ENCODE measurements at regions not wholly inside any gene's neighbourhood (a gene's known extent, or its start where the extent isn't known, plus 50 kb on each side); places are given as distances from the start of the nearest gene placed in this dataset.

GRCh38 chr18:24593401-24593800, 133.0 kb downstream of the HRH4 start:
- Mint-ChIP-seq H3K9me3 (peaks cover 6 to 13% of the 10 kb centered on the region in 2 experiments; a peak in 4 of 5 replicates), H3K4me3 (no peak overlapping the region), H3K36me3 (ENCODE audit: insufficient read depth in 1 of 3, low read depth in 3 of 3) (peaks cover 0 to 5% (median 0%) of the 10 kb centered on the region in 3 experiments; a peak in 2 of 7 replicates), H3K27me3 (ENCODE audit: low read depth) (no peaks in the 10 kb centered on the region), H3K27ac (no peak overlapping the region), H3K4me1 (peaks cover 4 to 9% of the 10 kb centered on the region in 2 experiments; a peak in 2 of 4 replicates)
- Histone ChIP-seq H3K79me2 (ENCODE audit: insufficient read depth, low read length) (no peaks in the 10 kb centered on the region), H2BK12ac (ENCODE audit: insufficient read length, low read depth, low read length) (no peak overlapping the region), H2AFZ (ENCODE audit: low read length) (no peak overlapping the region), H4K5ac (ENCODE audit: insufficient read length, low read depth, low read length) (no peak overlapping the region), H2AK5ac (ENCODE audit: insufficient read length, low read length) (no peak overlapping the region), H2BK15ac (ENCODE audit: low read depth, low read length) (no peak overlapping the region), H3K14ac (ENCODE audit: insufficient read depth, low read length) (no peak overlapping the region), H3K79me1 (ENCODE audit: insufficient read depth, low read depth, low read length, poor library complexity, severe bottlenecking) (no peaks in the 10 kb centered on the region), H3K23ac (ENCODE audit: insufficient read length, low read depth, low read length) (no peak overlapping the region), H3K4ac (ENCODE audit: low read depth, low read length) (no peak overlapping the region), H3K9ac (ENCODE audit: extremely low read depth, insufficient read length, low read length) (no peak overlapping the region), H3K9me3 (ENCODE audit: control insufficient read depth, low read depth, low read length) (no peaks in the 10 kb centered on the region), H3K23me2 (ENCODE audit: insufficient read length, low read depth, low read length, poor library complexity, severe bottlenecking) (no peaks in the 10 kb centered on the region), H4K91ac (ENCODE audit: insufficient read length, low read depth, low read length) (no peak overlapping the region), H3K27ac (ENCODE audit: insufficient read length, low read depth, low read length) (no peak overlapping the region), H3K18ac (ENCODE audit: insufficient read length, low read depth, low read length) (no peak overlapping the region), H3K27me3 (ENCODE audit: insufficient read depth, low read length) (no peaks in the 10 kb centered on the region), H2BK5ac (ENCODE audit: insufficient read length, low read length) (no peak overlapping the region), H3K4me2 (ENCODE audit: insufficient read depth, insufficient read length, low read length) (no peak overlapping the region), H3K4me1 (ENCODE audit: insufficient read depth, low read length) (no peaks in the 10 kb centered on the region), H4K8ac (replicated peaks; ENCODE audit: insufficient read length, low read depth, low read length) (no peak overlapping the region), H2BK20ac (ENCODE audit: low read depth, low read length, poor library complexity, severe bottlenecking) (no peak overlapping the region), H4K20me1 (ENCODE audit: control insufficient read depth, insufficient read depth, insufficient read length) (no peaks in the 10 kb centered on the region), H2BK120ac (ENCODE audit: low read depth, low read length, poor library complexity, severe bottlenecking) (no peak overlapping the region), H3K56ac (ENCODE audit: insufficient read length, low read depth, low read length) (no peak overlapping the region), H3T11ph (ENCODE audit: low read length) (no peak overlapping the region)
- WGBS (ENCODE audit: extremely low coverage, insufficient read length, low lambda C conversion rate), result no CpG with 5 or more reads among the region's 3 CpGs
- no peak for DNase-seq
- TF ChIP-seq CTCF (conservative IDR thresholded peaks at IDR 0.05), result no peak
